GM21367 (cell line): ENCODE measurements at regions not wholly inside any gene's neighbourhood (a gene's known extent, or its start where the extent isn't known, plus 50 kb on each side); places are given as distances from the start of the nearest gene placed in this dataset.
"Not testable (repeated sequence)": the region's sequence is repeated elsewhere in the genome, so short reads cannot be mapped to it uniquely, and the experiment has no call there.

ENCODE experiments used
- ATAC-seq: cut with Tn5 transposase; IDR thresholded peaks from one replicate; pipeline ENCODE4 v1.9.1; 2021; ENCODE audit not compliant: unreplicated experiment

DNA sequence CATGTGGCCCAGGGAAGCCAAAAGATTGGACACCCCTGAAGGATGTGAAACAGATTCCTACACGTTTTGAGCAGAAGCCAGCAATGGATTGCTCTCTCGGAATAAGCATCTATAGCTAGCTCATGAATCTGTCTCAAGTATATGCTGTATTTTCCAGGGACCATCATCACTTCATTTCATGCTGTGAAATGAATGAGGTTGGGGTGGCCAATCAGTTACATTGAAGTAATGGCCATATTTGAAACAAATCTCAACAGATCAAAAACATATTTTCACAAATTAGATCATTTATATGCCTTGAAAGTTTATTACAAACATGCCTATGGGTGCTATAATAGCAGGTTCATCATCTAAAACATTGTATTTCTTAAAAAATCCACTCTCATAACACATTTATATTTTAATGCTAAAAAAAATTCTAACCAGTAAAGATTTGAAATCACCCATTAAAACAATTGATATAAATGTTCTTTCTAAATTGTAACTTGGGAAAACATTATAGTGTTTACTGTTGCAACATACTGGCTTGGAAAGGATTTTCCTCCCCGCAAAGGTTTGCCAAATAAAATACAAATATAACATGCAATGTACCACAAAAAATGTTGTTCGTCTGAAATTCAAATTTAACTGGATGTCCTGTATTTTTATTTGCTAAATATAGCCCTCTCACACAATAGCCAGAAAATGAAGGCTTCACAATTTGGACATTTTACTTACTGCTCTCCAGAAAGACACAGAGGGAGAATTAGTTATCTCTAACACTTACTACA is 743.6 kb downstream of the KCNJ2 start:
- ATAC-seq, result no peak

DNA sequence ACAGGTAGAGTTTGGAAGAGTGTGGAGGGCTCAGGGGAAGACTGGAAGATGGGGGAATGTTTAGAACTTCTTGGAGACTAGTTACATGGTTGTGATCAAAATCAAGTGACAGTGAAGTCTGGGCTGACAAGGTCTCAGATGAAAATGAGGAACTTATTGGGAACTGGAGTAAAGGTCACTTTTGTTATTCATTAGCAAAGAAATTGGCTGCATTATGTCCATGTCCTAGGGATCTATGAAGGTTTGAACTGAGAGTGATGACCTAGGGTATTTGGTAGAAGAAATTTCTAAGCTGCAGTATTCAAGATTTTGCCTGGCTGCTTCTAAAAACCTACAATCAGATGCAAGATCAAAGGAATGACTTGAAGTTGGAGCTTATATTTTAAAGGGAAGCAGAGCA is 747.1 kb downstream of the KCNJ2 start:
- ATAC-seq, result no peak

GRCh38 chr17:70919241-70919640 is 749.9 kb downstream of the KCNJ2 start:
- ATAC-seq, result no peak

GRCh38 chr17:70920416-70920815 is 751.1 kb downstream of the KCNJ2 start:
- no peak for ATAC-seq

GRCh38 chr17:70922268-70922667 is 752.9 kb downstream of the KCNJ2 start:
- ATAC-seq, result no peak

- ATAC-seq, result no peak
Observed at GRCh38 chr17:70924776-70925175, 755.4 kb downstream of the KCNJ2 start.

DNA sequence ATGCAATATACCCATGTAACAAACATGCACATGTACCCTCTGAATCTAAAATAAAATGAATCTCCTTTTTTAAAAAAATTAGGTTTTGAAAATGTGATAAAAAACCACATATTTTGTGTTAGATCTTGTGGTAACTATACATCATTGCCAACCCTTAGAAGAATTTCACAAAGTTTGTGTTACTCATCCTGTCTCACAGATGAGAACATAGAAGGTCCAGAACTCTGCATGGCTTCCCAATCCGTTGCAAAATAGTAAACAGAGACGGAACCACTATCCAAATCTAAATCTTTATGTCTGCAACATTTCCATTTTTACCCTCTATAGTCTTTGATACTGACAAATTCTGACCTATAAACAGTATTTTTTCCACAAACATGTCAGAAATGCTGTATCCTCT is 759.9 kb downstream of the KCNJ2 start:
- no peak for ATAC-seq

DNA sequence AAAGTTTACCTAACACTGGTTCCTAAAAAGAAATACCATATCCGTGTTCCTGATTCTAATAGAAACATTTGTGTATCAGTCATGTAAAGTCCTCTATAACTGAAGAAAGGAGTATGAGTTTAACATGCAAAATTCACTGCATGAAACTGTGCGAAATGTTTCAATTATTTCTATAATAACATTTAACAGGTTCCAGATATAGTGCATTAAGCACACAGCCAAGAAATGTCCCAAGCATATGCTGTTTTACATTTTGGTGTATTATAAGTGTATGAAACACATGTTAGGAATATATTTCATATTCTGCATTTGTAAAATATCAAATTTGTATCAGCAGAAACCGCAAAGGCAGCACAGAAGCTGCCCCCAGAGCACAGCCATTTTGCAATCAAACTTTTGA is 764.9 kb downstream of the KCNJ2 start:
- no peak for ATAC-seq

DNA sequence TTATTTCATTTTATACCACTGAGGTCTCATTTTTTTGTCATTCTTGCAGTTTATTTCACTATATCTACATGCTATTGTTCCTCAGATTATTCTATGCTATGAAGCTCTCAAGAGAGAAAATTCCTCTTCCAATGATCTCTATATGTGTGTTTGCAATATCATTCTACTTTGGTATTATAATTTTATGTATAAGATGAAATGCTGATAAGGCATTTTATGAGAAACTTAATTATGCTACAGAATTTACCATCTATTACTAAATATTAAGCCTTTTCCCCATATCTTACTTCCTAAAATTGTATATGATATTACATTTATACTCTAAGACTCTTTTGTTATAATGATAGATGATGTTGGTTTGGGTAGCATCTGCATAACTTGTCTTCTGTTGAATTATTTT is 765.5 kb downstream of the KCNJ2 start:
- no peak for ATAC-seq

GRCh38 chr17:70936724-70937123 is 767.4 kb downstream of the KCNJ2 start:
- no peak for ATAC-seq

DNA sequence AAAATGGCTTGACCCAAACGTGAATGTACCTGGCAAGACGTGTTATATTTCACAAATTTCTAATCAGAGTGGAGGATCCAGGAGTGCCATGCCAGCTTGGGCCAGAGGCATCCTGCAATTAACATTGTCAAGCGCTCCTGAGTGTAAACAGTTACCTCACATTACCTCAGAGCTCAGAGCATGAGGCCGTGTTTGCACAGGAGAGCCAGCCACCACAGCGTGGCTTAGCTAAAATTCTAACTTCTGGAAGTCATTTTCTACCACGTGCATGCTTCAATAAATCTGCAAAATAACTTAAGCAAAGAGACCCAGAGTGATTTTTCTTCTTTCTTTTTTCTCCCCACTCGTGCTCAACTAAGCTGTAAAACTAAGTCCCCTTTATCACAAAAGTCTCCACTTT is 769.0 kb downstream of the KCNJ2 start:
- no peak for ATAC-seq

- ATAC-seq, result no peak
Observed at GRCh38 chr17:70945386-70945785, 776.1 kb downstream of the KCNJ2 start.

GRCh38 chr17:70947215-70947614 is 777.9 kb downstream of the KCNJ2 start:
- ATAC-seq, result no peak

GRCh38 chr17:70947636-70948565 is 778.6 kb downstream of the KCNJ2 start:
- ATAC-seq, result no peak

DNA sequence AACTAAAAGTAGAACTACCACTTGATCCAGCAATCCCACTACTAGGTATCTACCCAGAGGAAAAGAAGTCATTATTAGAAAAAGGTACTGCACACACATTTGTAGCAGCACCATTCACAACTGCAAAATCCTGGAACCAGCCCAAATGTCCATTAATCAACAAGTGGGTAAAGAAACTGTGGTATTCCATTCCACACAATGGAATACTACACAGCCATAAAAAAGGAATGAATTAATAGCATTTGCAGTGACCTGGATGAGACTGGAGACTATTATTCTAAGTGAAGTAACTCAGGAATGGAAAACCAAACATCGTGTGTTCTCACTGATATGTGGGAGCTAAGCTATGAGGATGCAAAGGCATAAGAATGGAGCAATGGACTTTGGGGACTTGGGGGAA is 783.8 kb downstream of the KCNJ2 start:
- not testable (repeated sequence) for ATAC-seq

GRCh38 chr17:70955441-70955840 is 786.1 kb downstream of the KCNJ2 start:
- ATAC-seq, result no peak

DNA sequence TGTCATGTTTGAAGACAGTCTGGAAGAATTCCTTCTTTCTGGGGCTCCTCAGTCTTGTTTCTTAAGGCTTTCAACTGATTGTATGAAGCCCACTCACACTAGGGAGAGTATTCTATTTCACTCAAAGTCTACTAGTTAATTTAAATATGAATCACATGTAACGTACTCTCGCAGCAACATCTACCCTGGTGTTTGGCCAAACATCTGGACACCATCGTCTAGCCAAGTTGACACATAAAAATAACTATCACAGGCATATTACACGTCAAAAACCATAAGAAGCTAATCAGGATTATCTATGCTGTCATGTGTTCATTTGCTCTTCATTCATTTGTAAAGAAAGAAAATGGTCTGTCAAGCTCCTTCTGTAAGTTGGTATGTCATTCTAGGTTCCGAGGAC is 787.4 kb downstream of the KCNJ2 start:
- ATAC-seq, result no peak

GRCh38 chr17:70961341-70961740 is 792.0 kb downstream of the KCNJ2 start:
- no peak for ATAC-seq

- no peak for ATAC-seq
Observed at GRCh38 chr17:70968302-70968701, 799.0 kb downstream of the KCNJ2 start.

GRCh38 chr17:70969521-70970034 is 800.2 kb downstream of the KCNJ2 start:
- ATAC-seq, result no peak

DNA sequence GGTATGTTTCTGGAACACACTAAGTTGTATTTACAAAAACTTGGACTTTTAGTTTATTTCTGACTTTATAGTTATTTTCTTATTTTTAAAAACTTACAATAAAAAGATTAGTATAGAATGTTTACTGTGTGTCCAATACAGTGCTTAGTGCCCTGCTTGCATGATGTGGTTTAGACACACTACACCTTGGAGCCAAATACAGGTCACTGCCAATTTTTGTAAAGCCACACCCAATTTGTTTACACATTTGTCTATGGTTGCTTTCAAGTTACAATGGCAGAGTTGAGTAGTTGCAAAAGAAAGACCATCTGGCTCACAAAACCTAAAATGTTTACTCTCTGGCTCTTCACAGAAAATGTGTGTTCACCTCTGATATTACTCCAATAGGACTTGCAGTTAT is 807.1 kb downstream of the KCNJ2 start:
- ATAC-seq, result no peak

DNA sequence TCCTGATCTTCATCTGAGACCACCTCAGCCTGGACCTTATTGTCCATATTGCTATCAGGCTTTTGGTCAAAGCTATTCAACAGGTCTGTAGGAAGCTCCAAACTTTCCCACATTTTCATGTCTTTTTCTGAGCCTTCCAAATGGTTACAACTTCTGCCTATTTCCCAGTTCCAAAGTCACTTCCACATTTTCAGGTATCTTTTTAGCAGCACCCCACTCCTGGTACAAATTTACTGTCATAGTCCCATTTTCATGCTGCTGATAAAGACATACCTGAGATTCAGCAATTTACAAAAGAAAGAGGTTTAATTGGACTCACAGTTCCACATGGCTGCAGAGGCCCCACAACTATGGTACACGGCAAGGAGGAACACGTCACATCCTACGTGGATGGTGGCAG is 815.5 kb downstream of the KCNJ2 start:
- ATAC-seq, result no peak
